ENCODE measurements at regions not wholly inside any gene's neighbourhood (a gene's known extent, or its start where the extent isn't known, plus 50 kb on each side); places are given as distances from the start of the nearest gene placed in this dataset.

DNA sequence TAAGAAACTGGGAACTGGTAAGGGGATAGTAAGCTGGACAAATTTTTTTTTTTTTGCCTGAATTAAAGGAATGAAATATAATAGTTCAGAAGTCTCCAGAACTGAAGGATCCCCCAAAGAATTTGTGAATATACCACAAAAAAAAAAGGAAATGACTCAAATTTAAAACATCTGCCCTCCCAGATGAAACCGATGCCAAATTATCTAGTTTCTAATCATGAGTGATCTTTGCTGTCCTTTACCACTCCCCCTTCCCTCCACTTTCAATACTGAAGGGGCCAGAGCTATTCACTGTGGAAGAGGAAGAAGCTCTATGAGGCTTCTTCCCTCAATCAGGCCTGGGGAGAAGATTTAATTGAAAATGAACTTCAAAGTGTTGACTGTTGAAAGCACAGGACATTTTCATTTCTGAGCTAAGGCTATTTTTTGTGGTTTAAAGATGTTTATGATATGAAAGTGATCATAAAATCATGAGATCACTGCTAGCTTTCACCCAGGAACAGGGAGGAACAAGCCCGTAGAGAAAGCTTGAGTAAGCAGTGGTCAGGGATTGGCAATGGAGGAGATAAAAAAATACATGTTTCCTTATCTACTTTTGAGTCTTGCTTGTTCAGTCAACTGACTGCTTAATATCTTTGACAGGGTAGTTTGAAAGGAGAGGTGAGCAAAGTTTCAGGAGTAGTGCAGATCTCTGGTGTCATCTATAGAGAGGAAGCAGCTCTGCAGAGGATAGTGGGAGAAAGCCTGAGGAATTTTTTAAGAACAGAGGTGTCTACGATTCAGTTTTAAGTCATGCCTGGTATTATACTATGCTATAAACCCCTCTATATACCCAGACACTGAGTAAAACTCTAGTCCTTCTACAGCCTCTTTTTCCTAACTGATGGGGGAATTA is 409.5 kb upstream of the FIGN start:
- no peak for DNase-seq (ENCODE audit: low read depth in 1 of 2, low spot score in 1 of 2)
- no peak for TF ChIP-seq JUND (IDR thresholded peaks at IDR 0.05; ENCODE audit: low read depth)
- in situ Hi-C loops (cut with HindIII; ENCODE audit: low pct_unique_long_range_greater_than_20kb, low sequenced_read_pairs): no loop called here

- no peak for TF ChIP-seq JUND (IDR thresholded peaks at IDR 0.05; ENCODE audit: low read depth)
- in situ Hi-C loops (cut with HindIII; ENCODE audit: low pct_unique_long_range_greater_than_20kb, low sequenced_read_pairs): no loop called here
- DNase-seq (ENCODE audit: low read depth in 1 of 2, low spot score in 1 of 2): no peak
Observed at GRCh38 chr2:164143183-164143930, 407.5 kb upstream of the FIGN start.

DNA sequence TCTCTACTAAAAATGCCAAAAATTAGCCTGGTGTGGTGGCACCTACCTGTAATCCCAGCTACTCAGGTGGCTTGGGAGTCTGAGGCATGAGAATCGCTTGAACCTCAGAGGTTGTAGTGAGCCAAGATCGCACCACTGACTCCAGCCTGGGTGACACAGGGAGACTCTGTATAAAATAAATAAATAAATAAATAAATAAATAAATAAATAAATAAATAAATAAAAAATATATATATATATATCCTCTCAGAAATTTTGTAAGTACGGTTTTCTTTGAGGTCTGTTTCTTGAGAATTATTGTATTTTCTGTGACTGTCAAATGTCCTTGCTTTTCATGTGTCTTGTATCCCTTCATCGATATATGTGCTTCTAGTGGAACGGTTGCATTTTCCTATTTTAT is 406.9 kb upstream of the FIGN start:
- no peak for TF ChIP-seq JUND (IDR thresholded peaks at IDR 0.05; ENCODE audit: low read depth)
- DNase-seq (ENCODE audit: low read depth in 1 of 2, low spot score in 1 of 2): no peak
- in situ Hi-C loops (cut with HindIII; ENCODE audit: low pct_unique_long_range_greater_than_20kb, low sequenced_read_pairs): no loop called here

GRCh38 chr2:164141271-164141670 is 405.5 kb upstream of the FIGN start:
- in situ Hi-C loops (cut with HindIII; ENCODE audit: low pct_unique_long_range_greater_than_20kb, low sequenced_read_pairs): no loop called here
- TF ChIP-seq JUND (IDR thresholded peaks at IDR 0.05; ENCODE audit: low read depth): no peak
- DNase-seq (ENCODE audit: low read depth in 1 of 2, low spot score in 1 of 2): no peak

DNA sequence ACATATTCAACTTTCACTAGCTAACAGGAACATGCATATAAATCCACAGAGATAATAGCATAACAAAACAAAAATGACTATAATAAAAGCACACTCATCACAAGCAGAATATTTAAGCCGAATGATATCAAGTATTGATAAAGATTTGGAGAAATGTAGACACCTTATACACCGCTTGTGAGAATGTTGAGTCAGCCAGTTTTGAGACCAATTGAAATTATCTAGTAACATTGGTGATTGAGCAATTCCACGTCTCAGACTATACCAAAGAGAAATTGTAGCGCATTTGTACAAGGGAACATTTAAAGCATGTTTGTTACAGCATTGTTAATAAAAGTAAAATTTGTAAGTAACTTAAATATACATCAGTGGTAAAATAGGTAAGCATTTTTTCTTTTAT is 402.9 kb upstream of the FIGN start:
- in situ Hi-C loops (cut with HindIII; ENCODE audit: low pct_unique_long_range_greater_than_20kb, low sequenced_read_pairs): no loop called here
- DNase-seq (ENCODE audit: low read depth in 1 of 2, low spot score in 1 of 2): no peak
- TF ChIP-seq JUND (IDR thresholded peaks at IDR 0.05; ENCODE audit: low read depth): no peak

DNA sequence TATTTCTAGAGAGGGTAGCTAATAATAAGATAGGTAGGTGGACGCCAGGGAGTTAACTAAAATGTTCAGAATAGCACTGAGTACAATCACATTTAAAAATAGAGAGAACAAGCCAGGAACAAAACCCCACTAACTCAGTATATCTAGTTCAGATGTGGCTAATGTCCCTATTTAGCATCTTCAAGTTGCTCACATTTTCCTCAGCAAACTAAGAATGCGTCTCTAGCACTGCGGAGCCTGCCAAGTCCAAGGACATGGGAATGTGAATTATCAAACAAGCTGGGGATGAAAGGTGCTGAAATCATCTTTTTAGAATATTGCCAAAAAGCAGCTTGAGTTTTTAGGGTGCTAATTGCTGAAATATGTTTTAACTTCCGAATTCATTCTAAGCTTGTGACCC is 398.5 kb upstream of the FIGN start:
- DNase-seq (ENCODE audit: low read depth in 1 of 2, low spot score in 1 of 2): no peak
- in situ Hi-C loops (cut with HindIII; ENCODE audit: low pct_unique_long_range_greater_than_20kb, low sequenced_read_pairs): no loop called here
- no peak for TF ChIP-seq JUND (IDR thresholded peaks at IDR 0.05; ENCODE audit: low read depth)

DNA sequence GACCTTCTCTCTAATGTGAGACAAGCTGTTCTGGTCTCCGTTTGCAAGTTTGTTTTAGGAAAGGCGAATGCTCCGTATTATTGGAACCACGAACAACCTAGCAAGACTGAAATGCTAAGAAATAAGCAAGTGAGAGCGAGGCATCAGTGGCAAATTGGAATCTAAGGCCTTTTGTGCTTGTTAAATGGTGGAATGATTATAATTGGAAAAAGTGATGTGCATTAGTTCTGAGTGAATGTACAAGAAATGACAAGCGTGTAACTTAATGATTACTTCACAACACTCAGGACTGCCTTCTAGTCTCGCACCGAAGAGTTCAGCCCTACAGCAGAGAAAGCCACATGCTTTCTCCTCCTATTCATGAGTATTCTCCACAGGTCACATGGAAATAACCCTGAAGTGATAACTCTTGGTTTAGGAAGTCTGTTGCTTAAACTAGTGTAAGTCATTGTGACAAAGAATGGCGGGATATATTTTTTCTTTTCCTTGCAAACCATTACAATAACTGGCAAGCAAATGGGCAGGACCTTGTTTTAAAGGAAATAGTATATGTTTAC is 392.2 kb upstream of the FIGN start:
- no peak for TF ChIP-seq JUND (IDR thresholded peaks at IDR 0.05; ENCODE audit: low read depth)
- in situ Hi-C loops (cut with HindIII; ENCODE audit: low pct_unique_long_range_greater_than_20kb, low sequenced_read_pairs): no loop called here
- DNase-seq (ENCODE audit: low read depth in 1 of 2, low spot score in 1 of 2): no peak

DNA sequence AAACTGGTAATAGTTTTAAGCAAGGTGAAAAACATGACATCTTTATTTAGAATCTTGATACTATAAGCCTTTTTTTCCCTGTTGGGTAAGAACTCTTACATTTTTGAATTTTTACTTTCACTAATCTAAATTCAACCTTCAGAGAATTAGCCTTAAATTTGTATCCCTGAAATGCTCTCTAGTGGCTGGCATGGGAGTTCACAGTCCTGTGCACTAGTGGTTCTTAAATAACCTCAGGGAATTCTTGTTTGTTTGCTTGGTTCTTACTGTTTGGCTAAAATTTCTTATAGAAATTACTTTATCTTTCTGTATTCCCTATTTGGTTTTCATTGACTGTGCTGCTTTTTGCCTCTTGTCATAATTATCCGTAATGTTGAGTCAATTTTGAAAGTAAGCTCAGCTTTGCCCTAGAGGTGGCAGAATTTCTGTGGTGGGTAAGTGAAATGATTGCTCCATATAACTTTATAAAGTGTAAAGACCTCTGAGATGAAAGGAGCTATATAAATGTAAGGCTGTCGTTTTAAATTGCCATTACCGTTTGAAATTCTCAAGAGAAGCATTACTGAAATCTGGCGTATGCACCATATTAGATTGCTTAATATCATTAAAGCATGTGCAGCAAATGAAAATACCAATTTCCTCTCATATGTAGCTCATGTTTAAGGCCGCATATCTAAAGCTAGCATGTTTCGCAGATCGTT is 391.3 kb upstream of the FIGN start:
- in situ Hi-C loops (cut with HindIII; ENCODE audit: low pct_unique_long_range_greater_than_20kb, low sequenced_read_pairs): no loop called here
- no peak for TF ChIP-seq JUND (IDR thresholded peaks at IDR 0.05; ENCODE audit: low read depth)
- DNase-seq (ENCODE audit: low read depth in 1 of 2, low spot score in 1 of 2): peak in 1 of 2 experiments; percentile 22

- TF ChIP-seq JUND (IDR thresholded peaks at IDR 0.05; ENCODE audit: low read depth): no peak
- in situ Hi-C loops (cut with HindIII; ENCODE audit: low pct_unique_long_range_greater_than_20kb, low sequenced_read_pairs): no loop called here
- no peak for DNase-seq (ENCODE audit: low read depth in 1 of 2, low spot score in 1 of 2)
Observed at GRCh38 chr2:164115806-164116205, 380.0 kb upstream of the FIGN start.

GRCh38 chr2:164114937-164115336 is 379.1 kb upstream of the FIGN start:
- in situ Hi-C loops (cut with HindIII; ENCODE audit: low pct_unique_long_range_greater_than_20kb, low sequenced_read_pairs): no loop called here
- DNase-seq (ENCODE audit: low read depth in 1 of 2, low spot score in 1 of 2): peak; percentile 20 to 82
- TF ChIP-seq JUND (IDR thresholded peaks at IDR 0.05; ENCODE audit: low read depth): no peak

DNA sequence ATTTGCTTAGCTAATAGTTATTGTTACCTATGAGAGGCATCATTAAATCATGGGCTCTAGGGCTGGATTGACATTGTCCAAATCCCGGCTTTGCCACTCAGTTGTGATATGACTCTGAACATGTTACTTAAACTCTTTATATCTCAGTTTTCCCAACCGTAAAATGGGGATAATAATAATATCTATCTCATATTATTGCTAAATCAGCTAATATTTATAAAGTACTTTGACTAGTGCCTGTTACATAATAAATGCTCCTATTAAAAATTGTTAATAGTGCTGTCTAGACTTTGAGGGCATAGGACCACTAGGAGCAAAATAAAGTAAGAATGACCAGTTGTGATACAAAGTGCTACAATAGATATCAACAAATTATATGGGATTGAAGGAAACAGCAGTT is 376.3 kb upstream of the FIGN start:
- in situ Hi-C loops (cut with HindIII; ENCODE audit: low pct_unique_long_range_greater_than_20kb, low sequenced_read_pairs): no loop called here
- DNase-seq (ENCODE audit: low read depth in 1 of 2, low spot score in 1 of 2): no peak
- TF ChIP-seq JUND (IDR thresholded peaks at IDR 0.05; ENCODE audit: low read depth): no peak

DNA sequence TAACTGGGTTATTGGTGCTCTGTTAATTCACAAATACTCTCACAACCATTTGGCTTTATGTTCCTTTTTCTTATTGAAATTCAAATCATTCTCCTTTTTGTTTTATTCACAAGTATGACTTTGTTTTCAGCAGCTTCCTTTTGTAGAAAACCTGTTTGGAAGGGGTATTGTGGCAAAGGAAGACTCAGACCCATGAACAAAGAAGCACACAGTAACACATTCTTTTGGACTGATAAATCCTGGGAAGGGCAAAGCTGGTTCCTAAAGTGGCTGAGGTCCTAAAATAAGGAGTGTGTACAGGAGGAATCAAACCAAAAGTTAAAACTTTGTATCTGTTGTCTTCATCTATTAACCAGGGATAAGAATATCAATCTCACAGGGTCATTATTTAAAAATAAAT is 374.7 kb upstream of the FIGN start:
- no peak for DNase-seq (ENCODE audit: low read depth in 1 of 2, low spot score in 1 of 2)
- in situ Hi-C loops (cut with HindIII; ENCODE audit: low pct_unique_long_range_greater_than_20kb, low sequenced_read_pairs): no loop called here
- TF ChIP-seq JUND (IDR thresholded peaks at IDR 0.05; ENCODE audit: low read depth): no peak

Measured in T47D (cell line).